ENCODE measurements at regions not wholly inside any gene's neighbourhood (a gene's known extent, or its start where the extent isn't known, plus 50 kb on each side); places are given as distances from the start of the nearest gene placed in this dataset.

- TF ChIP-seq REST (IDR thresholded peaks at IDR 0.05; ENCODE audit: unreplicated experiment), result no peak
- TF ChIP-seq CTCF (conservative IDR thresholded peaks at IDR 0.05; ENCODE audit: low read depth in 2 of 2), result no peak
- no peak for TF ChIP-seq EZH2phosphoT487 (IDR thresholded peaks at IDR 0.05; ENCODE audit: unreplicated experiment)
- TF ChIP-seq POLR2AphosphoS5 (IDR thresholded peaks at IDR 0.05; ENCODE audit: low read depth), result no peak
- TF ChIP-seq EZH2 (IDR thresholded peaks at IDR 0.05; ENCODE audit: low read depth, unreplicated experiment), result no peak
- no peak for TF ChIP-seq CREB1 (CRISPR knock-in tag; IDR thresholded peaks at IDR 0.05; ENCODE audit: low read depth)
- no peak for TF ChIP-seq ZNF114 (CRISPR knock-in tag; IDR thresholded peaks at IDR 0.05)
- no peak for TF ChIP-seq STAT1 (IDR thresholded peaks at IDR 0.05; ENCODE audit: unreplicated experiment)
Measured at GRCh38 chr13:63425131-63425530, 2009.5 kb upstream of the PCDH20 start.

Measured in GM23338 (cell line).